Activated CD8-positive, alpha-beta memory T cell treated with anti-CD3 and anti-CD28 coated beads for 24 hours (primary cell): ENCODE measurements at regions not wholly inside any gene's neighbourhood (a gene's known extent, or its start where the extent isn't known, plus 50 kb on each side); places are given as distances from the start of the nearest gene placed in this dataset.
"Not testable (repeated sequence)": the region's sequence is repeated elsewhere in the genome, so short reads cannot be mapped to it uniquely, and the experiment has no call there.

Experiments used
- DNase-seq: peaks from one replicate; pipeline ENCODE4 v3.0.0-alpha.2; 2020

GRCh38 chr4:104549736-104550135, 55.0 kb upstream of the CXXC4 start:
- DNase-seq: no peak

- DNase-seq: no peak
Observed at GRCh38 chr4:104559502-104559901, 64.8 kb upstream of the CXXC4 start.

GRCh38 chr4:104571341-104571740, 76.6 kb upstream of the CXXC4 start:
- no peak for DNase-seq

- no peak for DNase-seq
Observed at GRCh38 chr4:104574371-104574770, 79.7 kb upstream of the CXXC4 start.

GRCh38 chr4:104575278-104575677, 80.6 kb upstream of the CXXC4 start:
- no peak for DNase-seq

GRCh38 chr4:104577405-104577804, 82.7 kb upstream of the CXXC4 start:
- no peak for DNase-seq

- DNase-seq: not testable (repeated sequence)
Observed at GRCh38 chr4:104581476-104581875, 86.8 kb upstream of the CXXC4 start.

- DNase-seq: not testable (repeated sequence)
Observed at GRCh38 chr4:104582056-104582455, 87.4 kb upstream of the CXXC4 start.

- DNase-seq: no peak
Observed at GRCh38 chr4:104589264-104589868, 94.7 kb upstream of the CXXC4 start.

GRCh38 chr4:104591510-104591911, 96.8 kb upstream of the CXXC4 start:
- no peak for DNase-seq

- DNase-seq: no peak
Observed at GRCh38 chr4:104592183-104592582, 97.5 kb upstream of the CXXC4 start.

GRCh38 chr4:104593019-104593418, 98.3 kb upstream of the CXXC4 start:
- no peak for DNase-seq

- DNase-seq: no peak
Observed at GRCh38 chr4:104596189-104596588, 101.5 kb upstream of the CXXC4 start.

GRCh38 chr4:104615496-104615895, 120.8 kb upstream of the CXXC4 start:
- no peak for DNase-seq

- no peak for DNase-seq
Observed at GRCh38 chr4:104615926-104616325, 121.2 kb upstream of the CXXC4 start.

GRCh38 chr4:104616401-104616820, 121.7 kb upstream of the CXXC4 start:
- no peak for DNase-seq

- DNase-seq: no peak
Observed at GRCh38 chr4:104625706-104626105, 131.0 kb upstream of the CXXC4 start.

GRCh38 chr4:104629601-104630000, 134.9 kb upstream of the CXXC4 start:
- DNase-seq: no peak

GRCh38 chr4:104630272-104630671, 135.6 kb upstream of the CXXC4 start:
- no peak for DNase-seq

- no peak for DNase-seq
Observed at GRCh38 chr4:104631000-104631399, 136.3 kb upstream of the CXXC4 start.

- no peak for DNase-seq
Observed at GRCh38 chr4:104641418-104641817, 146.7 kb upstream of the CXXC4 start.

- DNase-seq: no peak
Observed at GRCh38 chr4:104642521-104642920, 147.8 kb upstream of the CXXC4 start.

- no peak for DNase-seq
Observed at GRCh38 chr4:104643805-104644204, 149.1 kb upstream of the CXXC4 start.

GRCh38 chr4:104649631-104650030, 154.9 kb upstream of the CXXC4 start:
- DNase-seq: no peak

GRCh38 chr4:104662269-104662668, 167.6 kb upstream of the CXXC4 start:
- DNase-seq: not testable (repeated sequence)

GRCh38 chr4:104677116-104677515, 182.4 kb upstream of the CXXC4 start:
- no peak for DNase-seq
